ENCODE measurements at regions not wholly inside any gene's neighbourhood (a gene's known extent, or its start where the extent isn't known, plus 50 kb on each side); places are given as distances from the start of the nearest gene placed in this dataset.

- intact Hi-C loops (cut with DNase I), result no loop called here
- no peaks in the 10 kb centered on the region for H3K27me3 ChIP-seq
- H3K9me3 ChIP-seq (replicated peaks in 1 of 3), result no peaks in the 10 kb centered on the region
- no peak overlapping the region for H3K4me3 ChIP-seq
- DNase-seq, result no peak
- TF ChIP-seq POLR2A (IDR thresholded peaks at IDR 0.05), result no peak
- no peak for TF ChIP-seq CTCF (IDR thresholded peaks at IDR 0.05)
- 92 to 100% (median 97%) methylated on average over 1 of the region's 1 CpG for WGBS, 4 donors
- H3K4me1 ChIP-seq (replicated peaks in 1 of 2), result no peaks in the 10 kb centered on the region
- H3K36me3 ChIP-seq (replicated peaks in 1 of 2), result no peaks in the 10 kb centered on the region
- no peak overlapping the region for H3K27ac ChIP-seq
These were observed 158.8 kb downstream of the URB2 start for GRCh38 chr1:229784834-229785233.

GRCh38 chr1:229786974-229787610 lies 161.0 kb downstream of the URB2 start:
- H3K27me3 ChIP-seq, result no peaks in the 10 kb centered on the region
- 80 to 91% (median 84%) methylated on average over 3 of the region's 3 CpGs for WGBS, 4 donors
- intact Hi-C loops (cut with DNase I), result no loop called here
- H3K4me1 ChIP-seq (replicated peaks in 1 of 2), result no peaks in the 10 kb centered on the region
- H3K27ac ChIP-seq, result no peak overlapping the region
- H3K36me3 ChIP-seq (replicated peaks in 1 of 2), result no peaks in the 10 kb centered on the region
- no peaks in the 10 kb centered on the region for H3K9me3 ChIP-seq (replicated peaks in 1 of 3)
- no peak for TF ChIP-seq CTCF (IDR thresholded peaks at IDR 0.05)
- no peak for TF ChIP-seq POLR2A (IDR thresholded peaks at IDR 0.05)
- H3K4me3 ChIP-seq, result no peak overlapping the region
- no peak for DNase-seq

- DNase-seq, result no peak
- Histone ChIP-seq H3K27ac (no peak overlapping the region), H3K4me3 (no peak overlapping the region), H3K4me1 (replicated peaks in 1 of 2) (no peaks in the 10 kb centered on the region), H3K9me3 (replicated peaks in 1 of 3) (no peaks in the 10 kb centered on the region), H3K36me3 (replicated peaks in 1 of 2) (no peaks in the 10 kb centered on the region), H3K27me3 (no peaks in the 10 kb centered on the region)
- intact Hi-C loops (cut with DNase I), result no loop called here
- no peak for TF ChIP-seq CTCF (IDR thresholded peaks at IDR 0.05)
- no peak for TF ChIP-seq POLR2A (IDR thresholded peaks at IDR 0.05)
- WGBS, 4 donors, result 83 to 96% (median 85%) methylated on average over 6 of the region's 6 CpGs
These were observed 162.0 kb downstream of the URB2 start for GRCh38 chr1:229788004-229788403.

GRCh38 chr1:229792012-229792975 lies 166.2 kb downstream of the URB2 start:
- Histone ChIP-seq H3K4me3 (no peak overlapping the region), H3K9me3 (replicated peaks in 1 of 3) (no peaks in the 10 kb centered on the region), H3K27me3 (no peaks in the 10 kb centered on the region), H3K36me3 (replicated peaks in 1 of 2) (no peaks in the 10 kb centered on the region), H3K27ac (no peak overlapping the region), H3K4me1 (replicated peaks in 1 of 2) (no peaks in the 10 kb centered on the region)
- 71 to 77% (median 74%) methylated on average over 6 of the region's 6 CpGs for WGBS, 4 donors
- intact Hi-C loops (cut with DNase I), result no loop called here
- DNase-seq, result no peak
- TF ChIP-seq POLR2A (IDR thresholded peaks at IDR 0.05) (no peak), CTCF (IDR thresholded peaks at IDR 0.05) (no peak)
